CD4-positive, alpha-beta T cell (primary cell): ENCODE measurements at regions not wholly inside any gene's neighbourhood (a gene's known extent, or its start where the extent isn't known, plus 50 kb on each side); places are given as distances from the start of the nearest gene placed in this dataset.

Source experiments
- ATAC-seq: fragments of 200-7000 bp; cut with Tn5 transposase; one replicate; pipeline ENCODE4 v1.10.0; 2022; ENCODE audit warnings: mild to moderate bottlenecking; ENCODE audit not compliant: poor library complexity
- CTCF ChIA-PET: fragments of 350-600 bp; sonication (Branson Sonifier 250); formaldehyde crosslinking; loops from one replicate; lab custom pipeline; 2021; ENCODE audit warnings: antibody characterized with exemption, inconsistent platforms; lab: Charles Lee
- POLR2A ChIA-PET: fragments of 350-600 bp; sonication (Branson Sonifier 250); formaldehyde crosslinking; loops from one replicate; lab custom pipeline; 2021; ENCODE audit warnings: antibody characterized with exemption, inconsistent platforms; lab: Charles Lee
- DNase-seq, 14 experiments: peaks; one replicate each; pipeline ENCODE4 v3.0.0-alpha.2; 2013 to 2020; ENCODE audit warnings: mixed read lengths in 2 of 14
- H3K27ac ChIP-seq, 2 donors: one replicate each; pipeline versions ENCODE4 v1.5.1 to v1.7.0; 2013; ENCODE audit warnings: low read length in 2 of 2, low read depth in 1 of 2, mild to moderate bottlenecking in 1 of 2
- H3K27me3 ChIP-seq, 2 experiments: 1 replicate in 1 of 2; 2 replicates in 1 of 2; pipeline versions ENCODE4 v1.6.1 to v1.7.0; 2013; ENCODE audit warnings: low read length in 2 of 2, control low read depth in 1 of 2, mild to moderate bottlenecking in 1 of 2, moderate library complexity in 1 of 2; ENCODE audit not compliant: insufficient read depth in 2 of 2, control insufficient read depth in 1 of 2
- H3K36me3 ChIP-seq: one replicate; pipeline ENCODE4 v1.6.1; 2013; ENCODE audit warnings: low read length, control low read depth; ENCODE audit not compliant: insufficient read depth
- H3K4me1 ChIP-seq: one replicate; pipeline ENCODE4 v1.6.1; 2013; ENCODE audit warnings: low read length, control low read depth; ENCODE audit not compliant: insufficient read depth
- H3K4me3 ChIP-seq: one replicate; pipeline ENCODE4 v1.5.1; 2013; ENCODE audit warnings: mild to moderate bottlenecking, low read length, moderate library complexity
- H3K9me3 ChIP-seq, 2 experiments: 1 replicate in 1 of 2; 2 replicates in 1 of 2; pipeline versions ENCODE4 v1.6.1 to v1.7.0; 2013; ENCODE audit warnings: low read length in 2 of 2, mild to moderate bottlenecking in 2 of 2, control low read depth in 1 of 2, moderate library complexity in 1 of 2; ENCODE audit not compliant: control insufficient read depth in 1 of 2, insufficient read depth in 1 of 2
- H3K27ac Mint-ChIP-seq: one replicate; pipeline ENCODE4 v1.8.0; 2020; ENCODE audit warnings: mixed read lengths
- H3K27me3 Mint-ChIP-seq: one replicate; pipeline ENCODE4 v1.8.0; 2021; ENCODE audit warnings: mixed read lengths
- H3K36me3 Mint-ChIP-seq: one replicate; pipeline ENCODE4 v1.8.0; 2021; ENCODE audit warnings: low read depth, mixed read lengths
- H3K4me1 Mint-ChIP-seq: one replicate; pipeline ENCODE4 v1.8.0; 2021; ENCODE audit warnings: low read depth, mixed read lengths
- H3K4me3 Mint-ChIP-seq: one replicate; pipeline ENCODE4 v1.8.0; 2020; ENCODE audit warnings: mild to moderate bottlenecking, mixed read lengths
- H3K9me3 Mint-ChIP-seq: one replicate; pipeline ENCODE4 v1.8.0; 2020; ENCODE audit warnings: mixed read lengths
- intact Hi-C, 2 experiments: fragments of 100-400 bp; cut with DNase I in 1 of 2; cut with micrococcal nuclease in 1 of 2; formaldehyde crosslinking; loops; one replicate each; pipeline versions ENCODE4 v1.15.1 to v1.9.0; 2023 to 2025; cut with DNase I, micrococcal nuclease
- TF ChIP-seq, protein P1 (sequence below): fragments of 200-600 bp; IDR thresholded peaks from one replicate; pipeline ENCODE4 v1.8.0; 2022; ENCODE audit warnings: antibody characterized with exemption, mild to moderate bottlenecking

DNA sequence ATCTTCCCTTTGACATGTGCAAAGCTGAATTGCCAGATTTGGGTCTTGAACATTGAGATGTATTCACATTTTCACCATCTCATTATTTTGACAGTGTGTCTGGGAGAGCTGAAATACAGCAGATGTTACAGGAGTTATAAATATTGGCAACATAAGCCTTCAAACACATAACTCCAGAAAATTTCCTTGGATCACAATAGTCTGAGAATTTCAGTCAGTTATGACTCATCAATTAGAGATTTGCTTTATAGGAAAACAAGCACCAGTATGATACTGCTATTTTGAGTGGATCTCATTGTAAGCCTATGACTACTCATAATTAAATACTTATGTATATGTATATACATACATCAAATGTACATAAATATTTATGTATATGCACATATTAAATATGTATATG is 1171.8 kb downstream of the AMY1C start:
- no peaks in the 10 kb centered on the region for H3K27me3 ChIP-seq
- H3K4me1 Mint-ChIP-seq, result no peaks in the 10 kb centered on the region
- DNase-seq (no peak), ATAC-seq (no peak)
- TF ChIP-seq, protein P1, sequence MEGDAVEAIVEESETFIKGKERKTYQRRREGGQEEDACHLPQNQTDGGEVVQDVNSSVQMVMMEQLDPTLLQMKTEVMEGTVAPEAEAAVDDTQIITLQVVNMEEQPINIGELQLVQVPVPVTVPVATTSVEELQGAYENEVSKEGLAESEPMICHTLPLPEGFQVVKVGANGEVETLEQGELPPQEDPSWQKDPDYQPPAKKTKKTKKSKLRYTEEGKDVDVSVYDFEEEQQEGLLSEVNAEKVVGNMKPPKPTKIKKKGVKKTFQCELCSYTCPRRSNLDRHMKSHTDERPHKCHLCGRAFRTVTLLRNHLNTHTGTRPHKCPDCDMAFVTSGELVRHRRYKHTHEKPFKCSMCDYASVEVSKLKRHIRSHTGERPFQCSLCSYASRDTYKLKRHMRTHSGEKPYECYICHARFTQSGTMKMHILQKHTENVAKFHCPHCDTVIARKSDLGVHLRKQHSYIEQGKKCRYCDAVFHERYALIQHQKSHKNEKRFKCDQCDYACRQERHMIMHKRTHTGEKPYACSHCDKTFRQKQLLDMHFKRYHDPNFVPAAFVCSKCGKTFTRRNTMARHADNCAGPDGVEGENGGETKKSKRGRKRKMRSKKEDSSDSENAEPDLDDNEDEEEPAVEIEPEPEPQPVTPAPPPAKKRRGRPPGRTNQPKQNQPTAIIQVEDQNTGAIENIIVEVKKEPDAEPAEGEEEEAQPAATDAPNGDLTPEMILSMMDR, result no peak
- no peak overlapping the region for H3K4me3 ChIP-seq
- intact Hi-C loops, result no loop called here
- H3K36me3 ChIP-seq, result no peaks in the 10 kb centered on the region
- H3K9me3 Mint-ChIP-seq, result peaks cover 18% of the 10 kb centered on the region
- CTCF ChIA-PET, result no interaction called here
- no peaks in the 10 kb centered on the region for H3K4me1 ChIP-seq
- H3K36me3 Mint-ChIP-seq, result no peaks in the 10 kb centered on the region
- peaks cover 0 to 7% of the 10 kb centered on the region in 2 experiments for H3K9me3 ChIP-seq
- H3K27me3 Mint-ChIP-seq, result no peaks in the 10 kb centered on the region
- no peak overlapping the region for H3K4me3 Mint-ChIP-seq
- H3K27ac ChIP-seq, result no peak overlapping the region
- H3K27ac Mint-ChIP-seq, result no peak overlapping the region
- POLR2A ChIA-PET, result no interaction called here

DNA sequence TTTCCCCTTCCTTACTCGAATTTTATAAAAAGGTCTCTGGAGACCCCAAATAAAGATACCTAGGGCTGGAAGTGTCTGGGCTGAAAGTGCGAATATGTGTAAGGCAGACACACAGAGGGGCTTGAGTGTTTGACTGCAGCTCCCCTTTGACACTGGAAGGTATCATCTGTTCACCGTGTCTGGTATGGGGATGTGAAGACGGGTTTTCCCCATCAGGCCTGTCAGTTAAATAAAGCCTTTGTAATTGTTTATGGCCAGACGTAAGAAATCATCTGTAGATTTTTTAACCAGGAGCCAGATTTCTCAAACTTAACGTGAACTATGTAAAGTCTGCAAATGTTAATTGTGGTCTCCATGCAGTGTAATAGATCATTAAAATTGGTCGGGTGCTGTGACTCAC is 1173.4 kb downstream of the AMY1C start:
- ChIA-PET POLR2A (no interaction called here), CTCF (no interaction called here)
- no peak for ATAC-seq

GRCh38 chr1:104929280-104929679 is 1179.6 kb downstream of the AMY1C start:
- no peaks in the 10 kb centered on the region for H3K27me3 Mint-ChIP-seq
- H3K4me1 Mint-ChIP-seq, result no peaks in the 10 kb centered on the region
- Histone ChIP-seq H3K27me3 (no peaks in the 10 kb centered on the region), H3K36me3 (no peaks in the 10 kb centered on the region), H3K4me1 (no peaks in the 10 kb centered on the region), H3K9me3 (peaks cover 13 to 26% of the 10 kb centered on the region in 2 experiments), H3K27ac (no peak overlapping the region), H3K4me3 (no peak overlapping the region)
- peaks cover 18% of the 10 kb centered on the region for H3K9me3 Mint-ChIP-seq
- intact Hi-C loops, result no loop called here
- ChIA-PET POLR2A (no interaction called here), CTCF (no interaction called here)
- H3K27ac Mint-ChIP-seq, result no peak overlapping the region
- H3K4me3 Mint-ChIP-seq, result no peak overlapping the region
- TF ChIP-seq, protein P1, result no peak
- no peak for DNase-seq
- no peak for ATAC-seq
- H3K36me3 Mint-ChIP-seq, result no peaks in the 10 kb centered on the region

More for the DNA sequence above, 1173.4 kb downstream of the AMY1C start:
- H3K36me3 Mint-ChIP-seq, result no peaks in the 10 kb centered on the region
- Histone ChIP-seq H3K4me1 (no peaks in the 10 kb centered on the region), H3K27ac (no peak overlapping the region), H3K36me3 (no peaks in the 10 kb centered on the region), H3K4me3 (no peak overlapping the region), H3K27me3 (no peaks in the 10 kb centered on the region), H3K9me3 (peaks cover 0 to 6% of the 10 kb centered on the region in 2 experiments)
- intact Hi-C loops, result no loop called here
- DNase-seq, result no peak
- peaks cover 16% of the 10 kb centered on the region for H3K9me3 Mint-ChIP-seq
- TF ChIP-seq, protein P1, result no peak
- no peaks in the 10 kb centered on the region for H3K4me1 Mint-ChIP-seq
- H3K4me3 Mint-ChIP-seq, result no peak overlapping the region
- no peaks in the 10 kb centered on the region for H3K27me3 Mint-ChIP-seq
- no peak overlapping the region for H3K27ac Mint-ChIP-seq
